HFFc6 (cell line): ENCODE measurements at regions not wholly inside any gene's neighbourhood (a gene's known extent, or its start where the extent isn't known, plus 50 kb on each side); places are given as distances from the start of the nearest gene placed in this dataset.

ENCODE experiments used
- DNase-seq: peaks from one replicate; pipeline ENCODE4 v3.0.0-alpha.2; 2018
- H3K27ac Mint-ChIP-seq: 2 replicates; pipeline ENCODE4 v1.8.0; 2020; ENCODE audit warnings: mild to moderate bottlenecking, mixed read lengths
- H3K27me3 Mint-ChIP-seq: 2 replicates; pipeline ENCODE4 v1.8.0; 2021; ENCODE audit warnings: mild to moderate bottlenecking, moderate library complexity, mixed read lengths; ENCODE audit not compliant: insufficient read depth
- H3K36me3 Mint-ChIP-seq: 2 replicates; pipeline ENCODE4 v1.8.0; 2021; ENCODE audit warnings: low read depth, mixed read lengths
- H3K4me1 Mint-ChIP-seq: 2 replicates; pipeline ENCODE4 v1.8.0; 2020; ENCODE audit warnings: low read depth, mixed read lengths
- H3K4me3 Mint-ChIP-seq: 2 replicates; pipeline ENCODE4 v1.8.0; 2020; ENCODE audit warnings: mild to moderate bottlenecking, moderate library complexity, mixed read lengths
- H3K9me3 Mint-ChIP-seq: 2 replicates; pipeline ENCODE4 v1.8.0; 2020; ENCODE audit warnings: mild to moderate bottlenecking, mixed read lengths
- CTCF ChIP-seq: fragments of 200-600 bp; sonication (generic); IDR thresholded peaks from 2 replicates; pipeline ENCODE4 v1.5.0; 2021; ENCODE audit warnings: antibody characterized with exemption, mild to moderate bottlenecking

GRCh38 chr3:78178209-78178608 lies 1138.3 kb downstream of the ROBO2 start:
- Mint-ChIP-seq H3K27me3 (no peaks in the 10 kb centered on the region; the same call in 1 of the 2 replicates), H3K4me3 (no peak overlapping the region), H3K36me3 (no peaks in the 10 kb centered on the region), H3K9me3 (no peaks in the 10 kb centered on the region), H3K4me1 (no peaks in the 10 kb centered on the region; the same call in 1 of the 2 replicates), H3K27ac (no peak overlapping the region)
- no peak for TF ChIP-seq CTCF
- no peak for DNase-seq

GRCh38 chr3:78178740-78179363 lies 1139.0 kb downstream of the ROBO2 start:
- DNase-seq: no peak
- Mint-ChIP-seq H3K4me1 (no peaks in the 10 kb centered on the region; the same call in 1 of the 2 replicates), H3K27ac (no peak overlapping the region), H3K9me3 (no peaks in the 10 kb centered on the region), H3K27me3 (no peaks in the 10 kb centered on the region; the same call in 1 of the 2 replicates), H3K4me3 (no peak overlapping the region), H3K36me3 (no peaks in the 10 kb centered on the region)
- no peak for TF ChIP-seq CTCF

- Mint-ChIP-seq H3K27me3 (no peaks in the 10 kb centered on the region), H3K4me1 (no peaks in the 10 kb centered on the region; the same call in 1 of the 2 replicates), H3K9me3 (no peaks in the 10 kb centered on the region), H3K4me3 (peak overlapping the region; percentile 48; the same call in 1 of the 2 replicates), H3K27ac (no peak overlapping the region), H3K36me3 (no peaks in the 10 kb centered on the region)
- DNase-seq: no peak
- TF ChIP-seq CTCF: no peak
Measured at GRCh38 chr3:78183906-78184599, 1144.2 kb downstream of the ROBO2 start.

- Mint-ChIP-seq H3K4me3 (no peak overlapping the region), H3K27me3 (no peaks in the 10 kb centered on the region), H3K4me1 (no peaks in the 10 kb centered on the region; the same call in 1 of the 2 replicates), H3K27ac (no peak overlapping the region), H3K9me3 (peaks cover 6% of the 10 kb centered on the region; the same call in 1 of the 2 replicates), H3K36me3 (no peaks in the 10 kb centered on the region)
- TF ChIP-seq CTCF: no peak
- no peak for DNase-seq
Measured at GRCh38 chr3:78186404-78186803, 1146.5 kb downstream of the ROBO2 start.

GRCh38 chr3:78201091-78201490 lies 1161.2 kb downstream of the ROBO2 start:
- no peaks in the 10 kb centered on the region for H3K9me3 Mint-ChIP-seq
- no peaks in the 10 kb centered on the region for H3K36me3 Mint-ChIP-seq
- no peak for TF ChIP-seq CTCF
- no peak for DNase-seq
- H3K4me3 Mint-ChIP-seq: no peak overlapping the region
- H3K27me3 Mint-ChIP-seq: no peaks in the 10 kb centered on the region
- peaks cover 13% of the 10 kb centered on the region for H3K4me1 Mint-ChIP-seq
- H3K27ac Mint-ChIP-seq: no peak overlapping the region
